Esophagus muscularis mucosa (tissue), 4 donors: ENCODE measurements at regions not wholly inside any gene's neighbourhood (a gene's known extent, or its start where the extent isn't known, plus 50 kb on each side); places are given as distances from the start of the nearest gene placed in this dataset.

Experiments
- EP300 ChIP-seq: sonication (generic); formaldehyde crosslinking; IDR thresholded peaks from one replicate; pipeline ENCODE4 v1.6.1; 2017; ENCODE audit warnings: antibody characterized with exemption
- POLR2A ChIP-seq: fragments of 450-650 bp; IDR thresholded peaks from one replicate; pipeline ENCODE4 v1.6.1; 2017; ENCODE audit warnings: antibody characterized with exemption, moderate library complexity, mild to moderate bottlenecking, low read depth
- POLR2AphosphoS5 ChIP-seq, 2 donors: sonication (generic); formaldehyde crosslinking; IDR thresholded peaks; one replicate each; pipeline ENCODE4 v1.6.1; 2017; ENCODE audit warnings: antibody characterized with exemption in 2 of 2
- TF ChIP-seq, protein P1 (sequence below), 3 experiments: fragments of 200-600 bp in 2 of 3; fragments of 450-650 bp in 1 of 3; sonication (generic) in 2 of 3; IDR thresholded peaks; one replicate each; pipeline ENCODE4 v1.5.1; 2017 to 2019; ENCODE audit warnings: antibody characterized with exemption in 3 of 3, mild to moderate bottlenecking in 2 of 3, moderate library complexity in 1 of 3

DNA sequence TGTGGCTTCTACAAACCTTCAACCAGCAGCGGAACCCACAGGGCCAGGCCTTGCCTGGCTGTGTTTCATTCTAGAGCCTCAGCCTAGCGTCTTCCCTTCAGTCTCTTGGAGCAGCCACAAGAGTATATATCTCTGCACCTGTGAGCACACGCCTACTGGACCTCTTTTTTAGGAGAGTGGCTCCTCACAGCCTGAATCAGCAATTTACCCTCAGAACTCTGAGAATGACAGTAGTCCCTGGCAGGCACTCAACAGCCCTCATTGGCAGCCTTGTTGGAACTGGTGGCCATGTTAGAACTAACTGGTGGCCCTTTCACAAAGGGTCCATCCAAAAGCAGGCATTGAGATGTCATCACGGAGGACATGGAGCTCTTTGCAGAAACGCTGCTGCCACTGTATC, 138.9 kb downstream of the BCOR start:
- TF ChIP-seq, protein P1, sequence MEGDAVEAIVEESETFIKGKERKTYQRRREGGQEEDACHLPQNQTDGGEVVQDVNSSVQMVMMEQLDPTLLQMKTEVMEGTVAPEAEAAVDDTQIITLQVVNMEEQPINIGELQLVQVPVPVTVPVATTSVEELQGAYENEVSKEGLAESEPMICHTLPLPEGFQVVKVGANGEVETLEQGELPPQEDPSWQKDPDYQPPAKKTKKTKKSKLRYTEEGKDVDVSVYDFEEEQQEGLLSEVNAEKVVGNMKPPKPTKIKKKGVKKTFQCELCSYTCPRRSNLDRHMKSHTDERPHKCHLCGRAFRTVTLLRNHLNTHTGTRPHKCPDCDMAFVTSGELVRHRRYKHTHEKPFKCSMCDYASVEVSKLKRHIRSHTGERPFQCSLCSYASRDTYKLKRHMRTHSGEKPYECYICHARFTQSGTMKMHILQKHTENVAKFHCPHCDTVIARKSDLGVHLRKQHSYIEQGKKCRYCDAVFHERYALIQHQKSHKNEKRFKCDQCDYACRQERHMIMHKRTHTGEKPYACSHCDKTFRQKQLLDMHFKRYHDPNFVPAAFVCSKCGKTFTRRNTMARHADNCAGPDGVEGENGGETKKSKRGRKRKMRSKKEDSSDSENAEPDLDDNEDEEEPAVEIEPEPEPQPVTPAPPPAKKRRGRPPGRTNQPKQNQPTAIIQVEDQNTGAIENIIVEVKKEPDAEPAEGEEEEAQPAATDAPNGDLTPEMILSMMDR (IDR thresholded peaks at IDR 0.05): no peak
- TF ChIP-seq POLR2AphosphoS5 (IDR thresholded peaks at IDR 0.05) (no peak), POLR2A (no peak), EP300 (no peak)
